ENCODE measurements at regions not wholly inside any gene's neighbourhood (a gene's known extent, or its start where the extent isn't known, plus 50 kb on each side); places are given as distances from the start of the nearest gene placed in this dataset.
"Not testable (repeated sequence)": the region's sequence is repeated elsewhere in the genome, so short reads cannot be mapped to it uniquely, and the experiment has no call there.

DNA sequence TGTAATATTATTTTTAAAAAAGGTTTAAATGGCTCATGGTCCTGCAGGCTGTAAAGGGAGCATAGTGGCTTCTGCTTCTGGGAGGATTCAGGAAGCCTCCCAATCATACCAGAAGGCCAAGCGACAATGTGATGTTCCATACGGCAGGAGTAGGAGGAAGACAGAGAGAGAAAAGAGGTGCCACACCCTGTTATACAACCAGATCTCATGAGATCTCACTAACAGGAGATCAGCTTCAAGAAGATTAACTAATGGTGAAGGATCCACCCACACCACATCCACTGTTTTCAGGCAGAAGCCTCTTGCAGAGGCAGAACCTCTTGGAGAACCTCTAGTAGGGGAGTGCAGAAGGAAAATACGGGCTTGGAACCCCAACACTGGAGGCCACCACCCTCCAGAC, 103.9 kb upstream of the TEKT4 start:
- H3K36me3 ChIP-seq = no peaks in the 10 kb centered on the region
- DNase-seq (ENCODE audit: low spot score) = no peak
- TF ChIP-seq, protein P1, sequence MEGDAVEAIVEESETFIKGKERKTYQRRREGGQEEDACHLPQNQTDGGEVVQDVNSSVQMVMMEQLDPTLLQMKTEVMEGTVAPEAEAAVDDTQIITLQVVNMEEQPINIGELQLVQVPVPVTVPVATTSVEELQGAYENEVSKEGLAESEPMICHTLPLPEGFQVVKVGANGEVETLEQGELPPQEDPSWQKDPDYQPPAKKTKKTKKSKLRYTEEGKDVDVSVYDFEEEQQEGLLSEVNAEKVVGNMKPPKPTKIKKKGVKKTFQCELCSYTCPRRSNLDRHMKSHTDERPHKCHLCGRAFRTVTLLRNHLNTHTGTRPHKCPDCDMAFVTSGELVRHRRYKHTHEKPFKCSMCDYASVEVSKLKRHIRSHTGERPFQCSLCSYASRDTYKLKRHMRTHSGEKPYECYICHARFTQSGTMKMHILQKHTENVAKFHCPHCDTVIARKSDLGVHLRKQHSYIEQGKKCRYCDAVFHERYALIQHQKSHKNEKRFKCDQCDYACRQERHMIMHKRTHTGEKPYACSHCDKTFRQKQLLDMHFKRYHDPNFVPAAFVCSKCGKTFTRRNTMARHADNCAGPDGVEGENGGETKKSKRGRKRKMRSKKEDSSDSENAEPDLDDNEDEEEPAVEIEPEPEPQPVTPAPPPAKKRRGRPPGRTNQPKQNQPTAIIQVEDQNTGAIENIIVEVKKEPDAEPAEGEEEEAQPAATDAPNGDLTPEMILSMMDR (IDR thresholded peaks at IDR 0.05) = no peak
- no peaks in the 10 kb centered on the region for H3K4me1 ChIP-seq
- no peaks in the 10 kb centered on the region for H3K9me3 ChIP-seq
- H3K4me3 ChIP-seq = no peak overlapping the region
- H3K27ac ChIP-seq = no peak overlapping the region
- no peaks in the 10 kb centered on the region for H3K27me3 ChIP-seq

DNA sequence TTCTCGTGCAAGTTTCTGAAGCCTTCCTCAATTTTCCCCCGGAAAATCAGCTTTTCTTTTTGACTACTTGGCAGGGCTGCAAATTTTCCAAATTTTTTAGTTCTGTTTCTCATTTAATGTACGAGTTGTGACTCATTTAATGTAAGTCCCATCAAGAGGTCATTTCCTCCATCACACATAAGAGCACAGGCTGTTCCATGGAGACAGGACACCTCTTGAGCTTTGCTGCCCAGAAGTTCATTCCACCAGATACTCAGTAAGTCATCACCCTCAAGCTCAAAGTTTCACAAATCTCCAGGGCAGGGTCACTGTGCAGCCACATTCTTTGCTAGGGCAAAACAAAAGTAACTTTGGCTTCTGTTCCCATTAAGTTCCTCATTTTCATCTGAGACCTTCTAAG, 101.5 kb upstream of the TEKT4 start:
- Histone ChIP-seq H3K9me3 (no peaks in the 10 kb centered on the region), H3K4me3 (no peak overlapping the region), H3K27me3 (no peaks in the 10 kb centered on the region), H3K4me1 (no peaks in the 10 kb centered on the region), H3K36me3 (no peaks in the 10 kb centered on the region), H3K27ac (no peak overlapping the region)
- DNase-seq (ENCODE audit: low spot score) = no peak
- TF ChIP-seq, protein P1 (IDR thresholded peaks at IDR 0.05) = no peak

DNA sequence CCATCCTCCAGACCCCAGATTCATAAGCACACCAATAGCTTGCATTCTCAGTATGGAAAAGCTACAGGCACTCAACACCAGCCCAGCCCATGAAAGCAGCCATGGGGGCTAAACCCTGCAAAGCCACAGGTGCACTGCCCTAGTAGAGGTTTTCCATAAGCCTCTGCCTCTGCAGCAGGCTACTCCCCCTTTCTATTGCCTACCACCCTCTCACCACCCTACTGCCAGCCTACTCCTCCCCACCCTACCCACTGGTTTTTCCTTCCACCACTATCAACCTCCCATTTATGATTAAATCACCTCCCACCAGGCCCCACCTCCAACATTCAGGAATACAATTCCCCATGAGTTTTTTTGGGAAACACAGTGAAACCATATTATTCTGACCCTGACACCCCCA, 96.4 kb upstream of the TEKT4 start:
- TF ChIP-seq, protein P1 (IDR thresholded peaks at IDR 0.05) = no peak

DNA sequence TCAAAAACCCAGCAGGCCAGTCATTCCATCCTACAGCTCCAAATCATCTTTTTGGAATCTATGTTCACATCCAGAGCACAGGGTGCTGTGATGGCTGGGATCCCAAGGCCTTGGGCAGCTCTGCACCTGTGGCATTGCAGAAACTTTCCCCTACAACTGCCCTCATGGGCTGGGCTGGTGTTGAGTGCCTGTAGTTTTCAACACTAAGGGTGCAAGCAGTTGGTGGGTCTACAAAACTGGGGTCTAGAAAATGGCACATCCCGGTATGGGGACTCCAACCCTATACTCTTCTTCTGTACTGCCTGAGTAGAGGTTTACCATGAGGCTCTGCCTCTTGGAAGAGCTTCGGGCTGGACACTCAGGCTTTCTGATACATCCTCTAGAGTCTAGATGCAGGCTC, 95.2 kb upstream of the TEKT4 start:
- H3K4me1 ChIP-seq = no peaks in the 10 kb centered on the region
- H3K9me3 ChIP-seq = no peaks in the 10 kb centered on the region
- H3K4me3 ChIP-seq = no peak overlapping the region
- no peak overlapping the region for H3K27ac ChIP-seq
- no peaks in the 10 kb centered on the region for H3K27me3 ChIP-seq
- H3K36me3 ChIP-seq = no peaks in the 10 kb centered on the region
- TF ChIP-seq, protein P1 (IDR thresholded peaks at IDR 0.05) = no peak
- peak; percentile 30 for DNase-seq (ENCODE audit: low spot score)

More for the DNA sequence above, 96.4 kb upstream of the TEKT4 start:
- Histone ChIP-seq H3K4me3 (no peak overlapping the region), H3K4me1 (no peaks in the 10 kb centered on the region), H3K9me3 (no peaks in the 10 kb centered on the region), H3K36me3 (no peaks in the 10 kb centered on the region), H3K27me3 (no peaks in the 10 kb centered on the region), H3K27ac (no peak overlapping the region)
- DNase-seq (ENCODE audit: low spot score) = peak; percentile 9

DNA sequence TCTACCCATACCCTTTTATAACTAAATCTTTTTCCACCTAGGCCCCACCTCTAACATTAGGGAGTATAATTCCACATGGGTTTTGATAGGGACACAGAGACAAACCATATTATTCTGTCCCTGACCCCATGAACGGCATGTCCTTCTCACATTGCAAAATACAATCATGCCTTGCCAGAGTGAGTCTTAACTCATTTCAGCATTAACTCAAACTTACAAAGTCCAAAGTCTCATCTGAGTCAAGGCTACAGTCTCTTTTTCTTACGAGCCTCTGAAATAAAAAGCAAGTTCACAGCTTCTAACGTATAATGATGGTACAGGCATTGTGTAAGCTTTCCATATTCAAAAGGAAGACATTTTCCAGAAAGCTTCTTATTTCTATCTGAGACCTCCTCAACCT, 86.1 kb upstream of the TEKT4 start:
- H3K9me3 ChIP-seq; H3K27me3 ChIP-seq; DNase-seq (ENCODE audit: low spot score); H3K4me3 ChIP-seq; H3K4me1 ChIP-seq; H3K36me3 ChIP-seq; H3K27ac ChIP-seq: not testable (repeated sequence)

DNA sequence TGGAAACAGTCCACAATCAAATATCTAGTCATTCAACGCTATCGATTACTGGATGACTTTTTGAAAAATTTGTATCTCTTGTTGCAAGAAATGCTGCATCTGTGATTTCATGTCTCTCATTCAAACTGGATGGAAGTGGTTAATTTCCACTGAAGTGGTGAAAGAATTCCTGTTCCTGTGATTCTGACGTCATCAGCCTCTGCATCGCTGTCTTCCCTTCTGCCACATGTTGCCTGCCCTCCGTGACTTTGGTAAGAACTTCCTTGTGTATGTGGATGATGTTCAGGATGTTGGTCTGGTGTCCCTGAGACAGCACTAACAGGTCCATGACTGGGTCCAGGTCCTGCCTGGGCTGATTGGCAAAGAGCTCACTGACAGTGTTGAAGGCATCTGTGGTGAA, 84.8 kb upstream of the TEKT4 start:
- H3K27ac ChIP-seq; H3K4me1 ChIP-seq; H3K9me3 ChIP-seq; H3K27me3 ChIP-seq; DNase-seq (ENCODE audit: low spot score); H3K36me3 ChIP-seq; H3K4me3 ChIP-seq: not testable (repeated sequence)

DNA sequence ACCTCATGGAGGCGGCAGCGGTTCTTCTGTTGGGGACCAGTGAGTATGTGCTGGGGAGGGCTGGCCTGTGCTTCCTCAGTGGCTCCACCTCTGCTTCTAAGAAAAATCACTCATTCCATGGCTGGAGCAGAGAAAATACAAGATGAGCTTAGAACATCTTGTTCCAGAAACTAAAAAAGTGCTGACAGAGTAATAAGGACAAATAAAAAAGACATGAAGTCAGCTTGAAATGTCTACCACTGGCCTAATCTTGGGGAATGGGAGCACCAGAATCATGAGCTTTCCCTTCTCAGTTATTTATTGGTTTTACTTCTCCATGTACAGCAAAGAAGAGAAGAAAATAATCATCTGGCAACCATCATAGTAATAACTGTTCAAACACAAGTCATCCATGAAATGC, 81.1 kb upstream of the TEKT4 start:
- not testable (repeated sequence) for H3K9me3 ChIP-seq; H3K27ac ChIP-seq; DNase-seq (ENCODE audit: low spot score); H3K27me3 ChIP-seq; H3K4me3 ChIP-seq; H3K36me3 ChIP-seq; H3K4me1 ChIP-seq

DNA sequence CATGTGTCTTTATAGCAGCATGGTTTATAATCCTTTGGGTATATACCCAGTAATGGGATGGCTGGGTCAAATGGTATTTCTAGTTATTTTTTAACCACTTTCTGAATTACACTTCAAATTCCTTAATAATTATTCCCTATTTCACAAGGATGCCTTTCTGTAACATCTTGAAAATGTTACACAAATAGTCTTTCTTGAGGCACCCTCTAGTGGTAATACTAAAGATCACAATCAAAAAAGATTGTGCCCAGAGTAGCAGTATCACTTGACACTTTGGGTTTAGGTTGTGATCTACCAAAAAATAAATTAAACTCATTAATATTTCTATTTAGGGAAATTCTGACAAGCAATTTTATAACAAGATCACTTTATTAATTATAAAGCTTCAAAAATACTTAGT, 74.0 kb upstream of the TEKT4 start:
- H3K9me3 ChIP-seq; H3K27me3 ChIP-seq; DNase-seq (ENCODE audit: low spot score); H3K4me1 ChIP-seq; H3K36me3 ChIP-seq; H3K27ac ChIP-seq; H3K4me3 ChIP-seq: not testable (repeated sequence)
- TF ChIP-seq, protein P1 (IDR thresholded peaks at IDR 0.05) = peak; percentile 22 to 56

All from right atrium auricular region (tissue), 2 donors.